GM23338 (cell line): ENCODE measurements at regions not wholly inside any gene's neighbourhood (a gene's known extent, or its start where the extent isn't known, plus 50 kb on each side); places are given as distances from the start of the nearest gene placed in this dataset.

Source experiments
- ATAC-seq: fragments of 200-7000 bp; cut with Tn5 transposase; 3 replicates; pipeline ENCODE4 v1.9.1; 2020
- DNase-seq: peaks from one replicate; pipeline ENCODE4 v3.0.0-alpha.2; 2015; ENCODE audit warnings: low spot score
- H2AFZ ChIP-seq: fragments of 200-600 bp; sonication (generic); 2 replicates; pipeline ENCODE4 v1.8.0; 2016; ENCODE audit warnings: antibody characterized with exemption, mild to moderate bottlenecking, moderate library complexity
- H3F3A ChIP-seq: fragments of 200-600 bp; sonication (generic); replicated peaks from 2 replicates; pipeline ENCODE4 v1.8.0; 2017; ENCODE audit warnings: antibody characterized with exemption, mixed run types, low read depth
- H3K27ac ChIP-seq: fragments of 200-600 bp; sonication (generic); 2 replicates; pipeline ENCODE4 v1.6.1; 2016; ENCODE audit warnings: low read depth
- H3K27me3 ChIP-seq: fragments of 200-600 bp; sonication (generic); 2 replicates; pipeline ENCODE4 v1.8.0; 2016; ENCODE audit warnings: mild to moderate bottlenecking, mixed run types, moderate library complexity; ENCODE audit not compliant: insufficient read depth
- H3K36me3 ChIP-seq: fragments of 200-600 bp; sonication (generic); 2 replicates; pipeline ENCODE4 v1.8.0; 2016; ENCODE audit warnings: mild to moderate bottlenecking; ENCODE audit not compliant: insufficient read depth
- H3K4me1 ChIP-seq: fragments of 200-600 bp; sonication (generic); 2 replicates; pipeline ENCODE4 v1.8.0; 2016; ENCODE audit warnings: mild to moderate bottlenecking, moderate library complexity; ENCODE audit not compliant: insufficient read depth
- H3K4me2 ChIP-seq: fragments of 200-600 bp; sonication (generic); 2 replicates; pipeline ENCODE4 v1.7.1; 2017; ENCODE audit warnings: mixed run types
- H3K4me3 ChIP-seq: fragments of 200-600 bp; sonication (generic); 2 replicates; pipeline ENCODE4 v1.6.1; 2016; ENCODE audit warnings: mixed run types
- H3K79me2 ChIP-seq: fragments of 200-600 bp; sonication (generic); replicated peaks from 2 replicates; pipeline ENCODE4 v1.8.0; 2017; ENCODE audit warnings: mild to moderate bottlenecking; ENCODE audit not compliant: insufficient read depth
- H3K9me2 ChIP-seq: fragments of 200-600 bp; sonication (generic); 2 replicates; pipeline ENCODE4 v1.8.0; 2017; ENCODE audit not compliant: insufficient read depth
- H4K20me1 ChIP-seq: fragments of 200-600 bp; sonication (generic); replicated peaks from 2 replicates; pipeline ENCODE4 v1.8.0; 2017; ENCODE audit warnings: mild to moderate bottlenecking; ENCODE audit not compliant: insufficient read depth
- H3K27ac Mint-ChIP-seq: 2 replicates; pipeline ENCODE4 v1.8.0; 2020; ENCODE audit warnings: inconsistent platforms, mild to moderate bottlenecking, moderate library complexity, mixed read lengths
- H3K27me3 Mint-ChIP-seq: 3 replicates; pipeline ENCODE4 v1.8.0; 2022; ENCODE audit warnings: low read depth, mild to moderate bottlenecking, moderate library complexity, mixed read lengths, inconsistent platforms; ENCODE audit not compliant: insufficient read depth, poor library complexity
- H3K36me3 Mint-ChIP-seq: 3 replicates; pipeline ENCODE4 v1.8.0; 2021; ENCODE audit warnings: low read depth, mild to moderate bottlenecking, inconsistent platforms, moderate library complexity, mixed read lengths
- H3K4me1 Mint-ChIP-seq: 3 replicates; pipeline ENCODE4 v1.8.0; 2020; ENCODE audit warnings: mild to moderate bottlenecking, inconsistent platforms, mixed read lengths
- H3K4me3 Mint-ChIP-seq: 3 replicates; pipeline ENCODE4 v1.8.0; 2021; ENCODE audit warnings: moderate library complexity, mild to moderate bottlenecking, inconsistent platforms, mixed read lengths
- H3K9me3 Mint-ChIP-seq: 3 replicates; pipeline ENCODE4 v1.8.0; 2020; ENCODE audit warnings: moderate library complexity, mild to moderate bottlenecking, inconsistent platforms, mixed read lengths
- CREB1 ChIP-seq: fragments of 250-450 bp; sonication (Bioruptor Pico); IDR thresholded peaks from 2 replicates; pipeline ENCODE4 v1.5.0; 2020; ENCODE audit warnings: low read depth, mild to moderate bottlenecking, moderate library complexity
- CTCF ChIP-seq, 2 experiments: fragments of 200-600 bp in 1 of 2; sonication (generic) in 1 of 2; conservative IDR thresholded peaks; 2 replicates each; pipeline versions ENCODE4 v1.5.1 to v1.6.1; 2016 to 2017; ENCODE audit warnings: antibody characterized with exemption in 2 of 2, low read depth in 2 of 2, mild to moderate bottlenecking in 2 of 2, moderate library complexity in 1 of 2
- ETS1 ChIP-seq: IDR thresholded peaks from 2 replicates; pipeline ENCODE4 v1.6.1; 2016; ENCODE audit warnings: antibody characterized with exemption
- EZH2 ChIP-seq: fragments of 200-600 bp; sonication (generic); IDR thresholded peaks from one replicate; pipeline ENCODE4 v1.8.0; 2017; ENCODE audit warnings: antibody characterized with exemption, mild to moderate bottlenecking, low read depth; ENCODE audit not compliant: unreplicated experiment
- REST ChIP-seq: IDR thresholded peaks from one replicate; pipeline ENCODE4 v1.6.1; 2018; ENCODE audit warnings: antibody characterized with exemption; ENCODE audit not compliant: unreplicated experiment
- STAT1 ChIP-seq: IDR thresholded peaks from one replicate; pipeline ENCODE4 v1.6.1; 2016; ENCODE audit warnings: antibody characterized with exemption; ENCODE audit not compliant: unreplicated experiment

GRCh38 chr4:133472244-133472643 lies 323.1 kb downstream of the PCDH10 start (continued):
- TF ChIP-seq CTCF (conservative IDR thresholded peaks at IDR 0.05; ENCODE audit: low read depth in 2 of 2), result no peak
- TF ChIP-seq STAT1, result no peak
- no peak for TF ChIP-seq REST

GRCh38 chr4:133467290-133467947 lies 318.3 kb downstream of the PCDH10 start:
- Histone ChIP-seq H3K79me2 (no peaks in the 10 kb centered on the region), H3K9me2 (no peaks in the 10 kb centered on the region), H4K20me1 (no peaks in the 10 kb centered on the region), H3K27ac (no peak overlapping the region), H3K4me3 (peak overlapping the region; percentile 9; the same call in 1 of the 2 replicates), H3F3A (no peaks in the 10 kb centered on the region), H2AFZ (no peak overlapping the region), H3K36me3 (no peaks in the 10 kb centered on the region), H3K4me1 (peaks cover 21% of the 10 kb centered on the region), H3K27me3 (no peaks in the 10 kb centered on the region), H3K4me2 (peak overlapping the region; percentile 50)
- Mint-ChIP-seq H3K27ac (no peak overlapping the region), H3K27me3 (no peaks in the 10 kb centered on the region), H3K36me3 (no peaks in the 10 kb centered on the region), H3K9me3 (no peaks in the 10 kb centered on the region), H3K4me3 (peak overlapping the region; percentile 16; the same call in 2 of the 3 replicates), H3K4me1 (peaks cover 23% of the 10 kb centered on the region)
- TF ChIP-seq CREB1 (CRISPR knock-in tag), result no peak
- TF ChIP-seq STAT1, result no peak
- no peak for TF ChIP-seq EZH2
- no peak for TF ChIP-seq ETS1
- no peak for TF ChIP-seq REST
- DNase-seq, result peak; percentile 52
- peak; percentile 70 for ATAC-seq
